SH-SY5Y (cell line): ENCODE measurements at regions not wholly inside any gene's neighbourhood (a gene's known extent, or its start where the extent isn't known, plus 50 kb on each side); places are given as distances from the start of the nearest gene placed in this dataset.

Experiments used
- GATA2 ChIP-seq: IDR thresholded peaks from 2 replicates; pipeline ENCODE4 v1.6.1; 2011; ENCODE audit warnings: mild to moderate bottlenecking, low read depth, low read length
- GATA3 ChIP-seq: IDR thresholded peaks from 2 replicates; pipeline ENCODE4 v1.6.1; 2011; ENCODE audit warnings: low read depth, mild to moderate bottlenecking, low read length, moderate library complexity

DNA sequence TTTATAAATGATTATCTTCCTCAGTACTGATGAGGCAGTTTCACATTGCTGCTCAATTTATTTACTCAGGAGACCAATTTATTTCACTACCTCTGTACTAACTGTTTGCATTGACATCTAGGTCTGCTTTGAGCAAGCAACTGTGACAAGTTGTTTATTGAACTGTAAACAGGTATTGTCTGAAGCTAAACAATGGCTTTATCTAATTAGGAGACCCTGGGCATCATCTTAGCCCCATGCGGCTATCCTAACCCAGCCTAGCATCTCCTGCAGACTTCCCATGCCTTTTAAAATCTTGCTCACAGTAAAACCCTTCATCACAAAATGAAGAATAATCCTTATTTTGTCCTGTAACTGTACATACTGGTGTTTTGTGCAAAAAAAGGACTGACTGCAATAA lies 348.2 kb downstream of the RWDD3 start:
- TF ChIP-seq GATA3 (no peak), GATA2 (no peak)
